T47D (cell line): ENCODE measurements at regions not wholly inside any gene's neighbourhood (a gene's known extent, or its start where the extent isn't known, plus 50 kb on each side); places are given as distances from the start of the nearest gene placed in this dataset.

Experiments used
- DNase-seq, 2 experiments: peaks; one replicate each; pipeline versions ENCODE4 v3.0.0 to v3.0.0-alpha.2; 2011 to 2012; ENCODE audit warnings: low read depth in 1 of 2, low spot score in 1 of 2
- JUND ChIP-seq: IDR thresholded peaks from 2 replicates; pipeline ENCODE4 v1.6.1; 2012; ENCODE audit warnings: low read depth
- in situ Hi-C: cut with HindIII; loops from 2 replicates; pipeline ENCODE4 v1.10.0; 2016; ENCODE audit warnings: low sequenced_read_pairs, low pct_unique_long_range_greater_than_20kb

DNA sequence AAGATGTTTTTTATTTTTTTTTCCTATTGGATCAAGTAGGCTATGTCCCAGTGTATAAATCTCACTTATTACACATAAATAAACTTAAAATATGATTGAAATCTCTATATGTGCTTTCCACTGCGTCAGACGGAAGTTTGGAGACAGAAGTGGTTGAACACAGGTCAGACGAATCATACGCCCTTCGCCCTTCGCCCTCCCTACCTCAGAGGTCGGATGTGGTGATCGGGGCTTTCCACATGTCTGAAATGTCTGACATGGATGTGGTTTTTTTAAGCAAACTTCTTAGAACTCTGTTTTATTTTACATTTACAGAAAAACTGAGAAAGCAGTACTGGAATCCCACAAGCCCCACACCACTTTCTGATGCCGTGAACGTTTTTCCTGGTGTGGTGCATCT lies 344.4 kb downstream of the THBS2 start:
- in situ Hi-C loops = no loop called here
- no peak for TF ChIP-seq JUND
- no peak for DNase-seq

DNA sequence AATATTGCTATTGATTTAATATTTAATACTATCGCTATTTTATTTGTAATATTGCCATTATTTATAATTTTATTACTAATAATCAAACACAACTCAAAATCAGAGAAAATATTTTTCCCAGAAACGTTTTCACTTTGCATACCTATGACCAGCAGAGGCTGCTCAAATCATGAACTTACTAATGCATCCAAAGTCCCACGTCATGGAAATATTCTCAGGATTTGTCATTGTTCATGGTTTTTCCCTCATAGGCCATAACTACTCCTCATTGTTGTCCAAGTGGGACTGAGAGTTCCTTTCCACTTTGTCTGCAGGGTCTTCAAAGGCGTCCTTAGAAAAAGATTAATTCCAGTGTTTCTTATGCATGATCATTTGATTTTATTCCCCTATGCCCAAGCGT lies 344.8 kb downstream of the THBS2 start:
- in situ Hi-C loops = no loop called here
- DNase-seq = peak; percentile 26
- TF ChIP-seq JUND = no peak

DNA sequence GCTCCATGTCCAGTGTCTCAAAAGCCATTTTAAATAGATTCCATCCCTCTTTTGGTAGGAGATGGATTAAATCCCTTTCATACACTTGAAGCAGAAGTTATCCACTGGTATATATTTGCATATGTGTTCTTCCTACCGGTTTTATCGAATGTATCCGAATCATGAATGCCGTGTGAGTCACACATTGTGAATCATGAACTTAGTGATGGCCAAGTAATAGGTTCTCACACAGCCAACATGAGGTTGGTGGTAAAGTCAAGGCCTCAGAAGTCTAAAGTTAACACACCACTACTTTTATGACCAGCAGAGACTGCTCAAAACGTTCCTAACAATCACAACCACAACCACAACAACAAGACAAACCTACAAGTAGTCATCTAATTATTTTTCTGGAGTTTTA lies 345.5 kb downstream of the THBS2 start:
- no peak for DNase-seq
- in situ Hi-C loops = no loop called here
- no peak for TF ChIP-seq JUND

DNA sequence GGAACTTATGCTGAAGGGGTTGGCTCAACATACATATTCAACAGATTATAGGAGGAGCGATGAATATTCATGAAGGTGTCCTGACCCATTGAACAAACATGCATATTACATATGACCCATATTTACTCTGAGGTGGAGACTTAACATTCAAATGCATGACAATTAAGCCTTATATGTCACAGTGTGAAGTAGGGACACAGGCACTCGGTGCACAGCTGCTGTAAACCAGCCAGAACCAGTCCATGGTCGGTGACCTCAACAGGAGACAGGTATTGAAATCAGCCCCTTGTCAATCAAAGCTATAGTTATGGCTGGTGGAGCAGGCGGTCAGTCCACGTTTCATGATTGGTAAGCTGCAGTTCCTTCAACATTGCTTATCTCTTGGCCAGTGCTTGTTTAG lies 347.3 kb downstream of the THBS2 start:
- TF ChIP-seq JUND = no peak
- DNase-seq = no peak
- in situ Hi-C loops = no loop called here

DNA sequence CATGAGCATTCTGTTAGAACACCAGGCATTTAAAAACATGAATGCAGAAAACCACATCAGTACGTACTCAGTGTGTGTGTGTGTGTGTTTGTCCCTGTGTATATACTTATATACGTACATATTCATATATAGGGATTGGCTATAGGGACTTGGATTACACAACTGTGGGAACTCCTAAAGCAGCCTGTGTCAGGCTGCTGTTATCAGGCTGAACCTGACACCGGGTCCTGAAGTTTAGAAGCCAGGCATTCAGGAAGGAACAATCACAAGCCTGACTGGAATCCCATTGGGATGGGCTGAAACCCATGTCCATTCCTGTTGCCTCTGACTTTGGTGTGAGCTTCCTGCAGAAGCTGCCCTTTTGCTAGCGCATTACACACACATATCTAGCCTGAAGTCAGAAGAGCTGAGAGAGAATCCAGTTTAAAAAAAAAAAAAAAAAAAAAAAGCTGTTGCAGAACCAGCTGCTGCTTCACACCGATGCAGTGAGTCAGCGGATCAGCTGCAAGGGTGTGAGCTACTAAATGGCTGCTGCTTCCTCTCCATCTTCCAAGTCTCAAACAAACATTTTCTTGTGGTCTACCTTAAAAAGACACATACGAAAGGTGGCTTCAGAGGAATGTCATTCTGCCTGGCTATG lies 348.1 kb downstream of the THBS2 start:
- in situ Hi-C loops = no loop called here
- no peak for DNase-seq
- no peak for TF ChIP-seq JUND

DNA sequence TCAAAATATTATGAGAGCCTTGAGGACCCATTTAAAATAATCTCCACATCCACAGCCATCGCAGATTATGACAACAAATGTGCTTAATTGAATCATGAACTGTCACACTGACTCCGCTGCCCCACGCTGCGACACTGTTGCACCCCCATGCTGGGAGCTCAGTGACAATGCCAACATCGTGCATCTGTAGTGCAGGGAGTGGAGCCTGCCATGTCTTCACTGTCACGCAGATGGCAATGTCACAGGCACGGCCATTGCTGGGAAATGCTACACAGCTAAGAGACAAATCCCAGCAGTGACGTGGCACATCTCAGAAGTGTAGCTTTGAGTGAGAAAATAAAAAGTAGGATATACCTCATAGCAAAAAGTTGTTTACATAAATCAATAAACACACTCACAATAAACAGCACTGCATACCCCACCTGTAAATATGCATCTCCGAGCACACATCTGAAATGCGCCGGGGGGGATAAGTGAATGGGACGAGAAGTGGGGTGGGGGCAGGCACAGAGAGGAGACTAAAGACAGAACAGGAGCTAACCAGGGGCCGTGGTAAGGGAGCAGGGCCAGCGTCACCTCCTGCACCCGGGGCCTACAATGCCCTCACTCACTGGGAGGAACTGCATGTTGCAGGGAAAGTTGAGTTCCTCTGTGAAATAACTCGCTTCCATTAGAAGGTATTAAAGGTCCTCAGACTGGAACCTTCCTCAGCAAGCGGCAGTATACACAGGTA lies 349.9 kb downstream of the THBS2 start:
- in situ Hi-C loops = no loop called here
- TF ChIP-seq JUND = no peak
- DNase-seq = no peak

DNA sequence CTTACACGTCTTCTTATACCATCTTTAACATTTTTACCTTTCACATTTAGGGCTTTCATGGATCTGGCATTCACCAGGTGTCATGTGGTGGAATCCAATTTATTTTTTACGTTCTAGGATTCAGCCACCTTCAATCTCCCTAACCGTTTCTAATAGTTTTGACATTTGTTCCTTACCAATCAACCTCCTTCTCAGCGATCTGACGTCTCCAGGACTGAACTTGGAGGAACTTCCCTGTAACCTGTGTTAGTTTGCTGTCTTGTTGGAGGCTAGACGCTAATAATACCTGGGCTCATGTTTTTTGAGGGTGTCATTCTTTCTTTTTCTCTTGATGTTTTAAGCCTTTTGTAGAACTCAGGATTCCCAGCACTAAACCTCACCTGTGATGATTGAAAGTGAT lies 351.6 kb downstream of the THBS2 start:
- in situ Hi-C loops = no loop called here
- TF ChIP-seq JUND = no peak
- DNase-seq = no peak

DNA sequence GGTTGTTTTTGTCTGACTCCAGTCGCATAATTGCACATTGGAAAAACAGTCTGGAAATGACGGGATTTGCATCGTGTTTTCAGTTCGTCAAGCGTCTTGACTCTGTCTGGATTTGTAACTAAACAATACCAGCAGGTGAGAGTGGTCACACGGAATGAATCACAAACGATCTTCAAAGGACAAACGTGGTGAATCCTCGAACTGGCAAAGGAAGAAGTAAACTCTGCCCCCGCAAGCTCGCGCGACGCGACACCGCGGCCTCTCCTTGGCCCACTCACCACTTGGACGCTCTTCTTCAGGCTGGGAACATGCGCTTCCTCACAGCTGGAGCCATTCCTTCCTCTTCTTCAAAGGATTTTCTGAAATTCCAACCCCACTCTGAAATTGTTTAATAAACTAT lies 352.6 kb downstream of the THBS2 start:
- no peak for TF ChIP-seq JUND
- in situ Hi-C loops = no loop called here

DNA sequence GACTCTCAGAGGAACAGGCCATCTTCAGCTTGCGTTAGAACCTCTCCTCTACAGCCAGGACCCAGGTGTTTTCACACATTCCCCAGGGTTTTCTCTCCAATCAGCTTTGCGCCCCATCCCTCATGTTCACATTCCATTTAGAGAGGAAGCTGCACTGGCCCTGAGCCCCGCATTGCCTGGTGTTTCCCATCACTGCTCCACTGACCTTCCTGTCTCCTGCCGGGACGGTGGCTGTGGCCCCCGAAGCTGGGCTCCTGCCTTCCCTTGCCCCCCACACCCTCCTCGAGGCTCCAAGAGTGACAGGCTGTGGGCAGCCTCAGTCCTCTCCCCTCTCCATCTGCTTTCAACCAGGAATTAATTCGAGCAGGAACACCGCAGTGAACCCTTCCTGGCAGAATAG lies 357.3 kb downstream of the THBS2 start:
- no peak for TF ChIP-seq JUND
- DNase-seq = no peak
- in situ Hi-C loops = no loop called here

More for the DNA sequence above, 352.6 kb downstream of the THBS2 start:
- no peak for DNase-seq

DNA sequence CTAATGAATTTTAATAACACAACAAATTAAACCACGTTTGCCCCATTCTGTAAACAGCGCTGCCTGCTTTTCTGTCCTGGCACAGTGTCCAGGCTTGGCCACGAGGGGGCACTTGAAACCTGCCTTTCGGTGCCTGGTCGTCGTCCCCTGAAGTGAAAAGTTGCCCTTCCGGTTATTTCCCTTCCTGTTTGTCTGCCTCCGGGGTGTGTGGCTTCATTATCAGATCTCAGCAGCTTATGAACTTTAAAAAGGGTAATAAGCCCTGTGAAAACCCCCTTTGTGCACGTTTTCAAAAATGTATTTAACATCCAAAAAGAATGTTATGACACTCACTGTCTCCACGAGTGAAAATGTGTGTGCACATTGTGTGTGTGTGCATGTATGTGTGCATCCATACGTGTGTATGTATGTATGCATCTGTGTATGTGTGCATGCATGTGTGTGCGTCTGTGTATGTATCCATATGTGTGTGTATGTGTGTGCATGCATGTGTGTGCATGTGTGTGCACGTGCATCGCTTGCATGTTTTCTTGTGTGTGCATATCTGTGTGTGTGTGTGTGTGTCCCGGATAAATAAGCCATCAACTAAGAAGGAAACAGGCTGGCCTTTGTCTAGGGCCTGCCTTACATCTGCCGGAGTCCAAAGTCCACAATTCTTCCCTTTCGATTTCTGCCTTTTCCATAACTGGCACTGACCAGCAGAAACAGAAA lies 358.4 kb downstream of the THBS2 start:
- in situ Hi-C loops = no loop called here
- DNase-seq = peak; percentile 79 to 93
- TF ChIP-seq JUND = no peak

DNA sequence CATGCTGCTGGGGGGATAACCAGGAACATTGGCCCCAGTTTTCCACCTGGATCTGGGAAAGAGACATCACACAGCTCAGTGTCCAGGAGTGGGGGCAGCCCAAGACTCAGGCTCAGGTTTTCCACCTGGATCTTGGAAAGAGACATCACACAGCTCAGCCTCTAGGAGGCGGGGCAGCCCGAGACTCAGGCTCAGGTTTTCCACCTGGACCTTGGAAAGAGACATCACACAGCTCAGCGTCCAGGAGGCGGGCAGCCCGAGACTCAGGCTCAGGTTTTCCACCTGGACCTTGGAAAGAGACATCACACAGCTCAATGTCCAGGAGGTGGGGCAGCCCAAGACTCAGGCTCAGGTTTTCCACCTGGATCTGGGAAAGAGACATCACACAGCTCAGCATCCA lies 361.6 kb downstream of the THBS2 start:
- in situ Hi-C loops = no loop called here
- no peak for DNase-seq
- TF ChIP-seq JUND = no peak

DNA sequence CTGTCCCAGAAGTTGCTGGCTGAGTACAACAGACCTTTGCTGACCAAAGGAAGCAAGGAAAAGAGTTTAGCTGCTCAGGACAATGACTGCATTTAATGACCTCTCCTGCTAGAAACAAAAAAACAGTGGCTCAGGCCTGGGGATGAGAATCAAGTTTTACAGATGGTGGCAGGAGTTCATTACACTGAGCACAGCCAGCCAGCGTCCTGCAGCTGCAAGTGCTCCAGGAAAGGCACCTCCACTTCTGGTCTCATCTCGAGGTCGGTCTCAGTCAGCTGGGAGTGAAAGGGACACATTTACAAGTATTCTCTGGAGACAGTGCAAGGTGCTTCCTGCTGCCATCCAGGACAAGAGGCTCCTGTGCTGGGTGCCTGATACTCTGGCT lies 362.7 kb downstream of the THBS2 start:
- in situ Hi-C loops = no loop called here
- TF ChIP-seq JUND = no peak
- no peak for DNase-seq

DNA sequence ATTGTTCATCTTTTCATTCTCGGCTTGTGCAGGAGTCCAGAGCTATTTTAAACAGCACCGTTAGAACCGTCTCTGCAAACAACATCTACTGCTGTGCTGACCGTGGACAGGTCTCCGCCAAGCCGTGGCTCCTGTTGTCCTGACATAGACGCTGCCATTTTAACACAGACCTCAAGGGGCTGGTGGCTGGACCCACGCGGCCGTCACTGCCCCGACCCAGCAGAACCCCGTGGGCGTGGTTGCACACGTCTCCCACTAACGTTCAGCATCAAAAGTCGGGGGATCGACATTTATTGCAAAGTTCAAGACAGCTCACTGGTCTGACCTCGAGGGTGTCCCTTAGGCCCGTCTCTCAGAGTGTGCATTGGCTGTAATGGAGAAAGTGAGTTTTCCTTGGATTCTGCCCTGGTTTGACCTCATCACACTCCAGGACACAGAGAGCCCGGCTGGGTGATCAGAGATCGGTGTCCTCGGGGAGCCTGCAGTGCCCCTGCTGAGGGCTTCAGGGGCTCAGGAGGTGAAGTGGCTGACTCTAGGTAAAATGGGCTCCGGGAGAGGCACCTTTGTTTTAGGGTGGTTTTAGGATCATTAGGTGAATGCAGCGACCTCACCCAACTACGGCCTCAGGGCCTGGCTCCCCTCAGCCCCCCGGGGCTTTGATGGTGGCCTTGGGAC lies 363.2 kb downstream of the THBS2 start:
- DNase-seq = no peak
- TF ChIP-seq JUND = no peak
- in situ Hi-C loops = no loop called here
